Right ventricle myocardium superior (tissue), 1 donor: ENCODE measurements at regions not wholly inside any gene's neighbourhood (a gene's known extent, or its start where the extent isn't known, plus 50 kb on each side); places are given as distances from the start of the nearest gene placed in this dataset.
"Not testable (repeated sequence)": the region's sequence is repeated elsewhere in the genome, so short reads cannot be mapped to it uniquely, and the experiment has no call there.

Experiments
- ATAC-seq: fragments of 200-7000 bp; cut with Tn5 transposase; one replicate; pipeline ENCODE4 v1.9.1; 2020; ENCODE audit warnings: mild to moderate bottlenecking; ENCODE audit not compliant: poor library complexity
- DNase-seq: peaks from one replicate; pipeline ENCODE4 v3.0.0-alpha.2; 2020
- intact Hi-C: fragments of 100-400 bp; cut with DNase I; formaldehyde crosslinking; loops from one replicate; pipeline ENCODE4 v1.11.2; 2022
- donor health status: DM: no; HTN: yes; CAD: no; lungs with severe emphysema.

DNA sequence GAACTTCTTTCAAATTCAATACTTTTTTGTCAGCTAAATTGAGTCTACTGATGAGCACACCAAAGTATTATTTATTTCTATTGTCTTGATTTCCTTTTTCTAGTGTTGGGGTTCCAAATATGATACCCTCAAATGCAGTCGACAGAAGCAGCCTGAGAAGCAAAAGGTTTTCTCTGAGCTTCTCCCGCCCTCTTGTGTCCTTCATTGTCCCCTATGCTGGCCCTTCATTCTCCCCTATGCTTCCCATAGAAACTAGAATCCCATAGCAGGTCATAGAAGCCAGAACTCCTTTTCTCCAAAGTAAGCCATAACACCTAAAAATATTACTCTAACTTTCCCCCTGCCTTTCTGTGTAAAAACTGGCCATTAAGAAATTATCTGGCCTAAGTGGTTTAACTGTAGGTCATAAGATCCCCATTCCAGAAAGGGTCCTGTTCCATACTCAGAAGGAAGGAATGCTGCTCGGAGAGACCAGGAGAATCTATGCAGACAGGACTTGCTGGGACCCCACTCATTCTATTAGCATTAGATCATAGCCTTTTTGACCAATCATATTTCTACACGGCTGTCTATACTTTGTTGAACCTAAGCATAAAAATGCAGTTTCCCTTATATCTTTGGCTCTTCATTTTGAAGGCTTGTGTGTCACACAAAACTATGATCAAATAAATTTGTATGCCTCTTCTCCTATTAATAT lies 764.6 kb upstream of the PKDCC start:
- ATAC-seq (no peak), DNase-seq (no peak)
- intact Hi-C loops = no loop called here

DNA sequence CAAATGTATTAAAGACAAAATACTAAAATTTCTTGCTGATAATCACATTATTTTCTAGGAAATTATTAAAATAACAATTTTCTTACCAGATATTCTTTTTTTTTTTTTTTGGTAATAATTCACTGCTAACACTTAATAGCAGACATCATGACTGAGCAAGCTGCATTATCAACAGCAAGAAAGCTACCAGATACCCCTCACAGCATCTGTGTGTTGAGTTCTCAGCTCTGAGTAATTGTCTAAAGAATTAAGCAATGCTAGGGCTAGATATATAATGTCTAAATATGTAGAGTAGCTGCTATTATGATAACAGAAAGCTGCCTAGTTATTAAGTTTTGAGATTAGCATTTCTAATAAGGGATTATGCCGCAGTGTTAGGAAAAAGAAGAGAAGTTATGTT lies 754.3 kb upstream of the PKDCC start:
- ATAC-seq (no peak), DNase-seq (no peak)
- intact Hi-C loops = no loop called here

DNA sequence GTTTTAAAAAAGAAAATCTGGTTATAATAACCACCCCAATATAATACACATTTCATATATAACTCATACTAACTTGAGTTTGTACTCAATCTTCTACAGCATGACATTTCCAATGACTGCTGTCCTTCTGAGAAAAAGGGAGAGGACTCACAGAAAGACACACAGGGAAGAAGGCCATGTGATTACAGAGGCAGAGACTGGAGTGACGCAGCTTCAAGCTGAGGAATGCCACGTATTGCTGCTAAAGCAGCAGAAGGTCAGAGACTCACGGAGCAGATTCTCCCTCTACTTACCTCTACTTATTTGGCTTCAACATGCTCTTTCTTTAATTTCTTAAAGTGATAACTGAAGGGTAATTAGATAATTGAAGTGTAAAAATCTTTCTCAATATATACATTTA lies 753.5 kb upstream of the PKDCC start:
- DNase-seq = no peak
- no peak for ATAC-seq
- intact Hi-C loops = no loop called here

DNA sequence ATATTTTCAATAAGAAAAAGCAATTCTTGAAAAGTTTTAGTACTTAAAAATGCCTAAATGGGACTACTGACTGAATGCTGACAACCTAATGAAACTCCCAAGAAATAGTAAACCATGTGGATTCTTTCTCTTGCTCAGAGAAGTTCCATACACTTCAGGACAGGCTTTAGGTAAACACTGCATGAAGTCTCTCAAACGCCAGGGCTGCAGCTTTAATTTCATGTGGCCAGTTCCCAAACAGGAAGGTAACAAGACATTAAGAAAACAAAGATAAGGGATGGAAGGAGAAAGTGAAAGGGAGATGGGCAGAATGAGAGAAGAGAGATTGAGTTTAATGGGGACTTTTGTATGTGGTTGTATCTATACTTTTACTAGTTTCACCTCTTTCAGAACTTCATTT lies 734.7 kb upstream of the PKDCC start:
- DNase-seq = no peak
- ATAC-seq = no peak
- intact Hi-C loops = no loop called here

DNA sequence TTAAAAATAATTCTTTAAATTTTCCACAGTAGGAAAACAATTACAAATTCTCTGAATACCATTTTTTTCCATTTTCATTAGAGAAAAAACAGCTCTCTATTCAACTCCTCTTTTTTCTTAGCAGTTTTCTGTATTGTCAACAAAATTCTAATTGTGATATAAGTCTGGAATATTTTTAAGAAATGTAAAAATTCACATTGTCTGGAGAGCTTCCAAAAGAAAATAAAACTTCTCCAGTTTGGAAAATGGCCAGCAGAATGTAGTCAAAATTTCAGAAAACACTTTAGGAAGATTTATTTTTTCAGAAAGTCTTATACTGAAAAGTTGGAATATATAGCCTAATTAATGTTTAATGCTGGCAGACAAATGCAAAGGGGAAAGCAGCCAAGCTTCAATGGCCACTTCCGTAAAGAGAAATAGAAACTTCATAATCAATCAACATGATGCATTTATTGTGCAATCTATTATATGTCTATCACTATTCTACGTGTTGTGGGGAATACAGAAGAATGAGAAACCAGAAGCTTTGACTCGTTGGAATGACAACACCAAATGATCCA lies 733.2 kb upstream of the PKDCC start:
- intact Hi-C loops = no loop called here
- DNase-seq = no peak
- no peak for ATAC-seq

DNA sequence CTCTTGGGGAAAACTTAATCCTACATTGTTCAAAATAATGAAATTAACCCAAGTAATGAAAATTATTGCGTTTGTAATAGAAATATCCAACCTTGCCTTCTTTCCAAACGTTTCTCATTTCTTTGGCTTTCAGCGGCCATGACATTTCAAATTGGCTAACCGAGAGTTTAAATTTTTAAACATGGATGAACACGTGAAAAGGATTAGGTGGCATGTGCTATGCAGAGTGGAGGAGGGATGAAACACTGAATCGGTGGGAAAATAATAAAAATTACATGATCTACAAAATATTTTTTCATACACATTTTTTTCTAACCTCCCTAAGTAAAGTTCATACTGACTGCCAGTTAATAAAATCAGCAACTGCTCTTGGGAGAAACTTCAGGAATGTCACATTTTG lies 728.4 kb upstream of the PKDCC start:
- ATAC-seq (no peak), DNase-seq (no peak)
- intact Hi-C loops = no loop called here

DNA sequence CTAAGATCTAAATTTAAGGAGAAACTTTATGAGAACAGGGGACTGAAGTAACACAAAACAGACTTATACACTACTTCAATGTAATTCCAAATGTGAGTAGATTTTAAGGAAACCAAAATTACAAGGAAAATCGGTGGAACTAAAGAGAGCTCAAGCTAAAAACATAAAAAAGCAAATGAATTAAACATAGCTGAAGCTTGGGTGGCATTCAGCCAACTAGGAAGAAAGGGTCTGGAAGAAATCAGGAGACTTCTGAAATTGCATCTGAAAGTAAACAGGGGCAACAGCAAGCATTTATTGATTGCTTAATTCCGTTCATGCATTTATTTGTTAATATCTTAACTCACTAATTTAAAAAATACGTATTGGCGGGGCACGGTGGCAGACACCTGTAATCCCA lies 727.3 kb upstream of the PKDCC start:
- intact Hi-C loops = no loop called here
- no peak for DNase-seq
- ATAC-seq = no peak

DNA sequence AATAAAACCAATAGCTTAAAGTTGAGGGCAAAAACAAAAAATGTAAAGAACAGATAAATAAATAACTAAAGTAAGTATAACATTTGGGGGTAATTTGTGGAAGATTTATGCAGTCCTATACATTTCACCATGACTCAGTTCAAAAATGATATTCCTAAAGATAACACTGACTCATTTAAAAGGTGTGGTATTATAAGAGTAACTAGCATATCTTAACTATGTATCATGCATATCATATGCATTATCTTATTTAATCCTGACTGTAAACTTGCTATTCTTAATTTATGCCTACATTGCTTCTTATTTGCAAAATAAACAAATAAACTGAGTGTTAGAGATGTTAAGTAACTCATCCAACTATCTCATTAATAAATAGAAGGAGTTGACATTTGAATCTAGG lies 726.5 kb upstream of the PKDCC start:
- intact Hi-C loops = no loop called here
- ATAC-seq (no peak), DNase-seq (no peak)

DNA sequence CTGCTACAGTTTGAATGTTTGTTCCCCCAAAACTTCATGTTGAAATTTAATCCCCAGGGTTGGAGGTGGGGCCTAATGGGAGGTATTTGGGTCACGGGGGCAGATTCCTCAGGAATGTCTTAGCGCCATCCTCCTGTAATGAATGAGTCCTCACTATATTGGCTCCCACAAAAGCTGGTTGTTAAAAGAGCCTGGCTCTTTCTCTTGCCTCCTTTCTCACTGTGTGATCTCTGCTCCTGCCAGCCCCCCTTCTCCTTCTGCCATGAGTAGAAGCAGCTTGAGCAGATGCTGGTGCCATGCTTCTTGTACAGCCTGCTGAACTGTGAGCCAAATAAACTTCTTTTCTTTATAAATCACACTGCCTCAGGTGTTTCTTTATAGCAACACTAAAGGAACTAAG lies 721.0 kb upstream of the PKDCC start:
- no peak for ATAC-seq
- intact Hi-C loops = no loop called here
- DNase-seq = no peak

DNA sequence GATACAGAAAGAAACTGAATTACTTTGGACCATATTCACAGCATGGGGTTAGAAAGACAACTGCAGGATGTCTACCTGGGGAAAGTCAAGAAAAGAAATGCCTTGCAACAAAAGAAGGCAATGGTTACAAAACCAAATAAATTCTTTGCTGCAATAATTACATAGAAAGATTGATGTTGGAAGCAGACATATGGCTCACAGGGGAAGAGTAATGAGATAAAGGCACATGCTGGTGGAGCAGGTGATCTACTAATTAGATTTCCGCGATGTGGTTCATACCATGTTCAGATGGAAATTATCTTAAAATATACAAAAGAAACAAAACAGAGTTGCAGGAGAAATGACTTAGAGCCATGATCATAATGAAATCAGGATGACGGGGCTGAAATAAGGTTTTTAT lies 718.8 kb upstream of the PKDCC start:
- ATAC-seq (no peak), DNase-seq (no peak)
- intact Hi-C loops = no loop called here

DNA sequence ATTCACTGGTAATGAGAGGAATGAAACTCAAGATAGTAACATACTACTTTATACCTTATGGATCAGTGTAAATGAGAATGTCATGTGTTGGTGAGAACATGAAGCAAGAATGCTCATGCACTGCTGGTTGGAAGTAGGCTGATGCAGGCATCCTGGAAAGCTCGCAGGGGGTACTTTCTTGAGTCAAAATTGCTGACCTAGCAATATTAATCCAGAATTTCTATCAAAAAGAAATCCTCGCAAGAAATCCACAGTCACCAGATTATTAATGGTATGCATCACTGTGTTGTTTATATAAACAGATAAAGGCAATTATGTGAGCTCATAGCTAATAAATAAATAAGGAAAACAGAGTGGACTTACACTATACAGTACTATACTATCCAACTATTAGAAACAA lies 713.7 kb upstream of the PKDCC start:
- no peak for ATAC-seq
- intact Hi-C loops = no loop called here

DNA sequence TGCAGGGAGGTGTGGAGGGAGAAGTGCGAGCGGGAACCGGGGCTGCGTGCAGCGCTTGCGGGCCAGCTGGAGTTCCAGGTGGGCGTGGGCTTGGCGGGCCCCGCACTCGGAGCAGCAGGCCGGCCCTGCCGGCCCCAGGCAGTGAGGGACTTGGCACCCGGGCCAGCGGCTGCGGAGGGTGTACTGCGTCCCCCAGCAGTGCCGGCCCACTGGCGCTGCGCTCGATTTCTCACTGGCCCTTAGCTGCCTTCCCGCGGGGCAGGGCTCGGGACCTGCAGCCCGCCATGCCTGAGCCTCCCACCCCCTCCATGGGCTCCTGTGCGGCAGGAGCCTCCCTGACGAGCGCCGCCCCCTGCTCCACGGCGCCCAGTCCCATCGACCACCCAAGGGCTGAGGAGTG lies 712.2 kb upstream of the PKDCC start:
- ATAC-seq, intact Hi-C loops, DNase-seq: not testable (repeated sequence)

More for the DNA sequence above, 713.7 kb upstream of the PKDCC start:
- DNase-seq = no peak

DNA sequence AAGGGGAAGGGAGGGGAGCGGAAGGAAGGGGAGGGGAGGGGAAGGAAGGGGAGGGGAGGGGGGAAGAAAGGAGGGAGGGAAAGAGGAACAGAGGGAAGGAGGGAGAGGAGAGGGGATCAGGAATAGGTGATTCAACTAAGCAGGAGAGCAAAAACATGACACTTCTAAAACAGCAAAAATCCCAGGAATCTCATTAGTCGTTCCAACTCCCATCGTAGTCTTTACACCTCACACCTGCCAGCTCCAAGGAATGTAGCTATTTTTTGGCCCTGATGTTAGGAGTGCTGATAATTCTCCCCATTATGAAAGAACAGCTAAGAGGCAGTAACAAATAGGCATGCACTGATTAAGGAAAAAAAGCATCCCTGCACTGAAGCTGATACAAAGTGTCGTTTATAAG lies 709.9 kb upstream of the PKDCC start:
- ATAC-seq (no peak), DNase-seq (no peak)
- intact Hi-C loops = no loop called here

DNA sequence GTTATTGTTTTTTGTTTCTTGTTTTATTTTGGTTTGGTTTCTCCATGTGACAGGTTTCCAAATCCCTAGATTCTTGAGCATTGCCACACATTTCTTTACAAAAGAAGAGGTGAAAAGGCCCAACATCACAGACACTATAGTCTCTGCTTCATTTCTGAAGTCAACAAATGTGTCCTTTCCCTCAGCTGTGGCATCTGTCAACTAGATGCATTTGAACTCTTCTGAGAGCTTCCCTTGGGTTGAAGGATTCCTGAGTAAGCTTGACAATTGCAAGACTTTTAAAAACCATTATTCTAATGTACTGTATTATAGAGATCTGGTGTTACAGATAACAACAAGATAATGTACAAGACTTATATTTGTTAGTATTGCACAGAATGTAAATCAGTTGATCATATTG lies 703.3 kb upstream of the PKDCC start:
- ATAC-seq (no peak), DNase-seq (no peak)
- intact Hi-C loops = no loop called here

DNA sequence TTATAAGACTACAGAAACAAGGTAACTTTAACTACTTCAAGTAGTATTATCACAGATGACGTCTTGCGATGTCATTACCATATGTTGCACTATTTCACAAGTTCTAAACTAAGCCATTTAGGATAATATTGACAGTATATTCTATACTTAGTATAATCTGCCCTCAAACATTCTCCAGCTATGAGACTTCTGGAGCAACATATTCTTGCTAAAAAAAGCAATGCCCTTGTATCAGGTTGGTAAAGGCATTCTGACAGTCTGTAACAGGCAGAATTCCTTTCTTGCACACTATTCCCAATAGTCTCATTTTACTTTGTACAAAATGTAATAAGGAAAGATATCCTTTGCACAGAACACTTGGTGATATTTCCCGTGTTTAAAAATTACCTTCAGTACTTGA lies 694.8 kb upstream of the PKDCC start:
- no peak for DNase-seq
- intact Hi-C loops = no loop called here
- ATAC-seq = peak; percentile 55

DNA sequence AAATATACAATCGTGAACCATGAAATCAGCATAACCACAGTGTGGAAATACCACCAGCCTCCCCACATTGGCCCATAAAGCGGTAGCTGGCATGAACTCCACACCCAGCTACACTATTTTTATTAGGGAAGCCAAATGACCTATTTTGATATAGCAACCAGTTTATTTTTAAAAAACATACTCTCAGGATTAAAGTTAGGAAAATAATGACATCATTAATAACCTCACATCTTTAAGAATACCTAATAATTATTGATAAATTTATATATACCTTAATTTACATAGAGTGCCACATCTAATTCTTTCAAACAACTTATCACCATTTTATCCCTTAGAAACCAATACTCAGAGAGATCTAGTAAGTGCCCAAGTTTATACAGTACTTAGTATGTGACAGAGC lies 692.0 kb upstream of the PKDCC start:
- intact Hi-C loops = no loop called here
- no peak for DNase-seq
- no peak for ATAC-seq

DNA sequence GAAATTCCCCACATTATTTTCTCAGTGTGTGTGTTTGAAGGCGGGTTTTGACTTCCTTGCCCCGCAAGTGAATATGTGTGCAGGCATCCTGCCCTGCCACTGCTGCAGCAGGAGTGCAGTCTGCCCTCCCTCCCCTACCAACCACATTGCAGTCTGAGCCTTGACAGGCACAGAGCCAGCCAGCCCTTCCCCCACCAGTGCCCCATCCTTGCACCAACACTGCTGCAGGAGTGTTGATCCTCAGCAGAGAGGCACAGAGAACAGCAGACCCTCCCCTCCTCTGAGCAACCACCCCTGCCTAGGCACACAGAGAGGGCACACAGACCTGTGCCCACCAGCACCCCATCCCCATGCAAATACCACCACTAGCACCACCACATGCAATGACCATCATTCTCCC lies 683.0 kb upstream of the PKDCC start:
- intact Hi-C loops = no loop called here
- no peak for DNase-seq
- no peak for ATAC-seq

DNA sequence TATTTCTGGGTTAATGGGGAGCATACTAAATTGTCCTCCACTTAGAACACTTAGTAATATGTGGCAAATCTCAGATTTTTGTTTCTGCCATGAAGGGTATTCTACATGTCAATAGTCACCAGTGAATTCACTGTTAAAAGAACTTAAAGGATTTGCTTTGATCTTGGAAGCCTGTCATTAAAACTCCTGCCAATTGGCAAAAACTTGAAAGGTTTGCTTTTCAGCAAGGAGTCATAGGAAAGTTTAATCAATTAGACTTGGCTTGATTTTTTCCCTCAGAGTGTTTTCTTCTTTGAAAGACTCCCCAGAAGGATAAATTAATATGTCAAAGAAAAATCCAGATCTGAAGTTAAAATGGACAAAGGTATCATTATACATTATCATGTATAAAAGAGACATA lies 671.9 kb upstream of the PKDCC start:
- ATAC-seq (no peak), DNase-seq (no peak)
- intact Hi-C loops = no loop called here

DNA sequence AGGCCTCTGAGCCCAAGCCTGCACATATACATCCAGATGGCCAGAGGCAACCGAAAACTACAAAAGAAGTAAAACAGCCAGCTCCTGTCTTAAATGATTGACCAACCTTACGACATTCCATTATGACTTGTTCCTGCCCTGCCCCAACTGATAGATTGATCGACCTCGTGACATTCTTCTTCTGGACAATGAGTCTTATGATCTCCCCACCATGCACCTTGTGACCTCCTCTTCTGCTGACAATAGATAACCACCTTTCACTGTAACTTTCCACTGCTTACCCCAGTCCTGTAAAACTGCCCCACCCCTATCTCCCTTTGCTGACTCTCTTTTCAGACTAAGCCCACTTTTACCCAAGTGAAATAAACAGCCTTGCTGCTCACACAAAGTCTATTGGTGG lies 670.0 kb upstream of the PKDCC start:
- ATAC-seq = no peak
- intact Hi-C loops = no loop called here
- DNase-seq = no peak

DNA sequence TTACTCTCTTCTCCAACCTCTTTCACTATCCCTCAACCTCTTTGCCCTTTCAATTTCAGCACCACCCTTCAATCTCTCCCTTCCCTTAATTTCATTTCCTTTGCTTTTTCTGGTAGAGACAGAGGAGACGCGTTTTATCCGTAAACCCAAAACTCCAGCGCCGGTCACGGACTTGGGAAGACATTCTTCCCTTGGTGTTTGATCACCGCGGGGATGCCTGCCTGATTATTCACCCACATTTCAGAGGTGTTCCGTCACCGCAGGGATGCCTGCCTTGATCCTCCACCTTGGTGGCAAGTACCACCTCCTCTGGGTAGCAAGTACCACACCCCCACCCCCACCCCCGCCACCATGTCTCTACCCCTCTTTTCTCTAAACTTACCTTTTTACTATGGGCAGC lies 669.4 kb upstream of the PKDCC start:
- intact Hi-C loops = no loop called here
- DNase-seq = no peak
- ATAC-seq = no peak
